H1 (cell line): ENCODE measurements at regions not wholly inside any gene's neighbourhood (a gene's known extent, or its start where the extent isn't known, plus 50 kb on each side); places are given as distances from the start of the nearest gene placed in this dataset.

Source experiments
- CTCF ChIP-seq, 3 experiments: IDR thresholded peaks; 1 replicate in 2 of 3; 2 replicates in 1 of 3; pipeline versions ENCODE4 v1.5.1 to v1.6.1; 2011; ENCODE audit warnings: low read length in 3 of 3, mild to moderate bottlenecking in 3 of 3, inconsistent platforms in 2 of 3, low read depth in 1 of 3, moderate library complexity in 1 of 3; ENCODE audit not compliant: insufficient read depth in 1 of 3; ENCODE audit errors: control extremely low read depth in 1 of 3
- GTF2F1 ChIP-seq: IDR thresholded peaks from 2 replicates; pipeline ENCODE4 v1.6.1; 2012; ENCODE audit warnings: low read depth, low read length, improper control_type of control experiment, borderline replicate concordance
- KDM1A ChIP-seq: fragments of 200-600, 300-600 bp; sonication (generic); IDR thresholded peaks from 2 replicates; pipeline ENCODE4 v1.7.1; 2016; ENCODE audit warnings: mild to moderate bottlenecking, low read length, borderline replicate concordance
- PHF8 ChIP-seq: fragments of 200-600 bp; sonication (generic); conservative IDR thresholded peaks from 2 replicates; pipeline ENCODE4 v1.7.1; 2012; ENCODE audit warnings: low read depth, mild to moderate bottlenecking, inconsistent platforms, low read length, moderate library complexity
- SP1 ChIP-seq: IDR thresholded peaks from 2 replicates; pipeline ENCODE4 v1.6.1; 2011; ENCODE audit warnings: low read depth, low read length
- SP2 ChIP-seq: IDR thresholded peaks from 2 replicates; pipeline ENCODE4 v1.6.1; 2012; ENCODE audit warnings: mild to moderate bottlenecking, low read length, inconsistent platforms

GRCh38 chr6:166853371-166854325 is 102.7 kb downstream of the RNASET2 start (continued):
- TF ChIP-seq SP2 (no peak), CTCF (IDR thresholded peaks at IDR 0.05; ENCODE audit: control extremely low read depth in 1 of 3, insufficient read depth in 1 of 3, low read depth in 1 of 3, low read length in 3 of 3) (peak; percentile 52 to 59 (median 55)), SP1 (no peak), GTF2F1 (no peak), KDM1A (no peak), PHF8 (no peak)
